ENCODE measurements at regions not wholly inside any gene's neighbourhood (a gene's known extent, or its start where the extent isn't known, plus 50 kb on each side); places are given as distances from the start of the nearest gene placed in this dataset.

- TF ChIP-seq CTCF (IDR thresholded peaks at IDR 0.05; ENCODE audit: unreplicated experiment in 3 of 3), result no peak
- H3K4me3 Mint-ChIP-seq, result no peak overlapping the region
- no peaks in the 10 kb centered on the region for H3K27me3 Mint-ChIP-seq (ENCODE audit: low read depth)
- no peaks in the 10 kb centered on the region for H3K36me3 Mint-ChIP-seq (ENCODE audit: low read depth)
- peaks cover 12% of the 10 kb centered on the region for H3K4me1 Mint-ChIP-seq
- peaks cover 7% of the 10 kb centered on the region for H3K9me3 Mint-ChIP-seq
- no peak overlapping the region for H3K27ac Mint-ChIP-seq
Measured at GRCh38 chr12:45587877-45588533, 141.5 kb upstream of the ARID2 start.

- Mint-ChIP-seq H3K27ac (peak overlapping the region in 1 of 3 experiments; percentile 52), H3K4me1 (peaks cover 5% of the 10 kb centered on the region)
Measured at GRCh38 chr12:45590646-45591045, 138.9 kb upstream of the ARID2 start.

DNA sequence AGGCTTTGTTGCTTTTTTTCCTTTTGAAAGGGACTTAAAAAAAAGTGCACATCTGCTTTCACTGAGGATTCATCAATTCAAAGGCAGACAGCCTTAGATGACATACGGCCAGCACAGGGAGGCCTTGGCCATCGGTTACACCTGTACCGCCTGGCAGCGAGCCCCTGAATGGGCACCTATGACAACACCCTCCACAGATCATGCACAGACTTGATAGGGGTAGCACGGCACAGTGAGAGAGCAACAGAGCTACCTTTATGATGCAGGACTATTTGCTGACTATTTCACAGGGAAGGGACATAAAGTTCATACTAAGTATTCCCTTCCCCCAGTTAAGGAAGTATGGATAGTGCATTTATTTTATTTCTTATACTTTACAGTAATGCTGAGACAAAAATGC, 137.9 kb upstream of the ARID2 start:
- H3K27ac Mint-ChIP-seq, result no peak overlapping the region
- H3K4me1 Mint-ChIP-seq, result peaks cover 5% of the 10 kb centered on the region
- no peaks in the 10 kb centered on the region for H3K36me3 Mint-ChIP-seq (ENCODE audit: low read depth)
- no peak for TF ChIP-seq CTCF (IDR thresholded peaks at IDR 0.05; ENCODE audit: unreplicated experiment in 3 of 3)
- H3K27me3 Mint-ChIP-seq (ENCODE audit: low read depth), result no peaks in the 10 kb centered on the region
- peaks cover 7% of the 10 kb centered on the region for H3K9me3 Mint-ChIP-seq
- H3K4me3 Mint-ChIP-seq, result no peak overlapping the region

More at GRCh38 chr12:45590646-45591045, 138.9 kb upstream of the ARID2 start:
- Mint-ChIP-seq H3K9me3 (peaks cover 6% of the 10 kb centered on the region), H3K27me3 (ENCODE audit: low read depth) (no peaks in the 10 kb centered on the region), H3K4me3 (no peak overlapping the region), H3K36me3 (ENCODE audit: low read depth) (no peaks in the 10 kb centered on the region)
- TF ChIP-seq CTCF (IDR thresholded peaks at IDR 0.05; ENCODE audit: unreplicated experiment in 3 of 3), result no peak

GRCh38 chr12:45596366-45596765, 133.1 kb upstream of the ARID2 start:
- TF ChIP-seq CTCF (IDR thresholded peaks at IDR 0.05; ENCODE audit: unreplicated experiment in 3 of 3), result no peak
- Mint-ChIP-seq H3K4me1 (no peaks in the 10 kb centered on the region), H3K36me3 (ENCODE audit: low read depth) (no peaks in the 10 kb centered on the region), H3K4me3 (no peak overlapping the region), H3K27me3 (ENCODE audit: low read depth) (no peaks in the 10 kb centered on the region), H3K27ac (no peak overlapping the region), H3K9me3 (peaks cover 4% of the 10 kb centered on the region)

GRCh38 chr12:45598336-45598735, 131.2 kb upstream of the ARID2 start:
- Mint-ChIP-seq H3K27ac (no peak overlapping the region), H3K4me3 (no peak overlapping the region), H3K27me3 (ENCODE audit: low read depth) (no peaks in the 10 kb centered on the region), H3K9me3 (peaks cover 4% of the 10 kb centered on the region), H3K4me1 (no peaks in the 10 kb centered on the region), H3K36me3 (ENCODE audit: low read depth) (no peaks in the 10 kb centered on the region)
- TF ChIP-seq CTCF (IDR thresholded peaks at IDR 0.05; ENCODE audit: unreplicated experiment in 3 of 3), result no peak

DNA sequence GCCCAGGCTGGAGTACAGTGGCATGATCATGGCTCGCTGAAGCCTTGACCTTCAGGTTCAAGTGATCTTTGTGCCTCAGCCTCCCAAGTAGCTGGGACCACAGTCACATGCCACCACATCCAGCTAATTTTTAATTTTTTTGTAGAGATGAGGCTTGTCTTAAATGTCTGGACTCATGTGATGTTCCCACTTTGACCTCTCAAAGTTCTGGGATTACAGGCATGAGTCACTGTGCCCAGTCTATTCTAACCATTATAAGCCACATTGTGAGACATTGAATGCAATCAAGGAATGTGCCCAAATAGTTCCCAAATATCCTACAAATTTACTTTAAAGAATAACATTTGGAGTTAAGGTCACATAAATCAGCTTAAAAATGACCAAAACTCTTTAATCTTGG, 130.7 kb upstream of the ARID2 start:
- H3K27ac Mint-ChIP-seq, result no peak overlapping the region
- H3K9me3 Mint-ChIP-seq, result peaks cover 4% of the 10 kb centered on the region
- TF ChIP-seq CTCF (IDR thresholded peaks at IDR 0.05; ENCODE audit: unreplicated experiment in 3 of 3), result no peak
- no peaks in the 10 kb centered on the region for H3K4me1 Mint-ChIP-seq
- H3K4me3 Mint-ChIP-seq, result no peak overlapping the region
- H3K27me3 Mint-ChIP-seq (ENCODE audit: low read depth), result no peaks in the 10 kb centered on the region
- no peaks in the 10 kb centered on the region for H3K36me3 Mint-ChIP-seq (ENCODE audit: low read depth)

Measured in nephron (organoid).